CD4-positive, alpha-beta T cell treated with Interleukin-2 at 100 ng/mL for 4 hours (primary cell): ENCODE measurements at regions not wholly inside any gene's neighbourhood (a gene's known extent, or its start where the extent isn't known, plus 50 kb on each side); places are given as distances from the start of the nearest gene placed in this dataset.

Source experiments
- DNase-seq: peaks from one replicate; pipeline ENCODE4 v3.0.0-alpha.2; 2020; ENCODE audit warnings: low spot score

DNA sequence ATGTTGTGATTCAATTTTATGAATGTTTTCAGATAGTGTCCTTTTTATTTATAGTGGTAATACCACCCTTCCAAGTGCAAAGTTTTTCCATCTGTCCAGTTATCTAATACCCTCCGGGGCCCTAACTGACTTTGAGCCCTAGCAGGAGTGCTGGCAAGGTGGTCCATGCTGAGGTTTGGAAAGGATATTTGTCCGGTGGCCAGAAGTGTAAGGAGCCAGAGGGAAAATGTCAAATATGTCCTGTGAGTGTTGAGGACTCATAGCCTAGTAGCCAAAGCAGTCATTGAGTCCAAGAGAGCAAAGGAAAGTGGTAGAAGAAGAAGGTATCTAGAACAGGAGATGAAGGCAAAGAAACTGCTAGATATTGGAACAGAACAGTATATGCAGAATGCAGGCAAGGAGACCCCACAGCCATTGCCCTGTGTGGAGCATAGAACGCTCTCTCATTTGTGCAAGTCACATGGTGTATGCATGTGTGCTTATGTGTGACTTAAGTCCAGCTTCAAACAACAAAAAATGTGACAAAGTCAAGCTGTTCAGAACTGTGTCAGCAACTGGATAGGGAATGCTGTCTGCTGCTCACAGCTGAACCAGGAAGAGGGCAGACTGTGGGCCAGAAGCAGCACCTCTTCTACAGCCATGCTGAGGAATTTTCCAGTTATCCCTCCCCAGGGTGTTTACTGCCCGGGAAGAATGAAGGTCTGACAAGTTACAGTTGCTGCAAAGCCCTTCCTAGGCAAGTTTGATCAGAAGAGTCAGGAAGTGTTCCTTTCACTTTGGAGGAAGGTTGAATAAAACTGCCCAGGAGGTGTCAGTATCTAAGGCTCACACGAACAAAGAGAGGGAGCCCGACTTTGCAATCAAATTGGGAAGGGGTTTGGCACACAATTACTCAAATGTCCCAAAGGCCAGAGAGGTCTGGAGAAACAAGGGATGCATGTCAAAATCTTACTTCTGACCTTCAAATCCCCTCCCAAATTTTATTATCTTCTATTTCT, 463.3 kb upstream of the DMAC1 start:
- no peak for DNase-seq

GRCh38 chr9:8261737-8262136, 462.2 kb upstream of the DMAC1 start:
- DNase-seq, result no peak

DNA sequence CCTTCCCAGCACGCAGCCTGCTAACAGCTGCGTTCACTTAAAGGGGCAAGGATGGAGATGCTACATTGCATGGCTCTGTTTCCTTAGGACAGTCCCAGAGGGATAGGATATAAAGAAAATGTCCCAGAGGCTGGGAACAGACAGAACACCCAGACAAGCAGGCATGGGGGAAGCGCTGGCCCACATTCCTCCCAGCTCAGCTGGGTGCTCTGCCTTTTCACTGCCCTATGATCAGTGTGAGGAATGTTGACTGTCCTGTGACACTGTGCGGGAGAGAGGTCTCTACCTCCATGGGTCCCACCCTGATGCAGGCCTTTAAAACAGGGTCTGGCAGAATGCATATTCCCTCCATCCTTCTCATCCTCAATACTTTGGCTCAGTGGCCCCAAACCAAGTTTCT, 459.4 kb upstream of the DMAC1 start:
- DNase-seq, result no peak

DNA sequence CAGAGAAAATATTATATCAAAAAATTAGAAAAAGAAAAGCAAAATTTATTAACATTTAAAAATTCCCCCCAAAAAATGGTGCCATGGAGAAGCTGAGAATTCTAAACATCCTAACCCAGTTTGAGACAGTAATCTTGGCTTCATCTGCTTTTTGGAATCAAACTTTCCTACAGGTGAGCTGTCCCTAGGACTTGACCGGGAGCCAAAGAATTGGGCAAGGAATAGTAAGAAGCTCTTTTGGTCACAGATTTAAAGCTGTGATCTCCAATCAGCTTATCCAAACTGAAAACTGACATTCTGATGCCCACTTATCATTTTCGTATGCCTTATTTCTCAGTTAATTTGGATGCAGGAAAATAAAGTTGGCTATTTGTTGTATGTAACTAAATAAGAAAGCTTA, 457.3 kb upstream of the DMAC1 start:
- DNase-seq, result no peak

GRCh38 chr9:8255850-8256249, 456.3 kb upstream of the DMAC1 start:
- DNase-seq, result no peak

GRCh38 chr9:8254541-8254940, 455.0 kb upstream of the DMAC1 start:
- no peak for DNase-seq

DNA sequence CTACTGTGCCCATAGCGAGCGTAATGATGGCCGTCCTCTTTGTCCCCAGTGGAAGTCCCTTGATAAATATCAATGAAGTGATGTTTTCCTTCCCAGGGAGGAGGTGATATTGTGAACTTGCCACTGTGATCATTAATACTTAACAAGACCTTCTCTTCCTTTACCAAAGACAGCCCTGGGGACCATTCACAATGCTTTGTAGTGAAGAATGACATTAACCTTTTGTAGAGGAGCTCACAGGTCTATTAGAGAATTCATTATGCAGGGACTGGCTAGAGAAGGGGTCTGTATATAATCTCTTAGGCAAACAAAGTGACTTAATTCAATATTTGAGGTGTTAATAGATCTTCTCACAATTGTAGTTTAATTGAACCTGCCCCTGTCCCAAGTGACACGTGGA, 452.9 kb upstream of the DMAC1 start:
- no peak for DNase-seq

- DNase-seq, result no peak
Measured at GRCh38 chr9:8251566-8251965, 452.0 kb upstream of the DMAC1 start.

- DNase-seq, result no peak
Measured at GRCh38 chr9:8244505-8245092, 445.0 kb upstream of the DMAC1 start.

- DNase-seq, result no peak
Measured at GRCh38 chr9:8241201-8241600, 441.6 kb upstream of the DMAC1 start.

- DNase-seq, result no peak
Measured at GRCh38 chr9:8237096-8237495, 437.5 kb upstream of the DMAC1 start.

GRCh38 chr9:8235489-8235888, 435.9 kb upstream of the DMAC1 start:
- DNase-seq, result no peak

DNA sequence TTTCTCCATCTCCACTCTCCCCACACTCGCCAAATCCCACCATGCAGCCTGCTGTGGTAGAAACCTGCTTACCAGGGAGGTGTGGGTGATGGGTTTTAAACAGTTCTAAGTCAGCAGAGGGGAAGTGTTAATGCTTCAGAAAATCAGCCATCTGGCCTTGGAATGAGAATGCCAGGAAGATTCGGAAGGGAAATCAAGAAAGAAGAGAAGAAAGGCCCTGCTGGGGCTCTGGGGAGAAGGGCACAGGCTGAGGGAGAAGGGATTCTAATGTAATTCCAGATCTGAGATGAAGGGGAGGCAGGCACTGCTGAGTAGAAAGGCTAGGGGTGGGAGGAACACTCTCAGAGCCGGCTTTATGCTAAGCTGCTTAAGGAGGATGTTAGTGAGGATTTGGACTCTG, 434.7 kb upstream of the DMAC1 start:
- DNase-seq, result no peak

- no peak for DNase-seq
Measured at GRCh38 chr9:8232726-8233125, 433.1 kb upstream of the DMAC1 start.

DNA sequence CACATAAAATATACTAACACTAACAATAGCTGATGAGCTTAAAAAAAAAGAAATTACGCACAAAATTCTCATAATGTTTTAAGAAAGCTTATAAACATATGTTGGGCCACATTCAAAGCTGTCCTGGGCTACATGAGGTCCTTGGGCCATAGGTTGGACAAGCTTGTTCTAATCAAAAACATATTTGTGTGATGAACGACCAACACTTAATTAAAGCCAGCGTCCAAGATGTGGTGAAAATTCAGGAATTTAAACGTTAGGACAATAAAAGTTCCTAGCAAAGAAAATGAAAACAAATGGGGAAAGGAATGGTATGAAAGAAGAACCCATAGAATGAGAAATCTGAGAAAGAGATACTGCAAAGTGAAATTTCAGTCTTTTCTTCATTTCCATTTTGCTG, 429.6 kb upstream of the DMAC1 start:
- no peak for DNase-seq

DNA sequence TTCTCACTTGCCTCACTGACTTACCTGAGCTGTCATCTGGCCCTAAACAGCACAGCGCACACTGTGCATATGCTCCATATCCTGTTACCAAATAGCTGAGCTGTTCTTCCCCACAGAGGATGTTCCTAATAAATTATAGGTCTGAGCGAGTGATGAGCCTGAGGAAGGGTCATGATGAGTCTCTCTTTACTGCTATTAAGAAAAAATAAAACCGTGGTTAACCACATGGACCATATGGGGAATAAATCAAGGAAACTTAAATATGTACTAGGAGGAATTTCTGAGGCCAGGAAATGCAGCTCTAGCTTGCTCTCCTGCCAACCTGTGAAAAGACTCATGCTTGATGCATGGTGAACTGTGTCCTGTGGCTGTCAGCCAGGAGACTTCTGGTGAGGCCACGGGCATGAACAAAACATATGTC, 424.8 kb upstream of the DMAC1 start:
- DNase-seq, result no peak

- DNase-seq, result no peak
Measured at GRCh38 chr9:8223861-8224260, 424.3 kb upstream of the DMAC1 start.

- DNase-seq, result no peak
Measured at GRCh38 chr9:8221462-8221861, 421.9 kb upstream of the DMAC1 start.

DNA sequence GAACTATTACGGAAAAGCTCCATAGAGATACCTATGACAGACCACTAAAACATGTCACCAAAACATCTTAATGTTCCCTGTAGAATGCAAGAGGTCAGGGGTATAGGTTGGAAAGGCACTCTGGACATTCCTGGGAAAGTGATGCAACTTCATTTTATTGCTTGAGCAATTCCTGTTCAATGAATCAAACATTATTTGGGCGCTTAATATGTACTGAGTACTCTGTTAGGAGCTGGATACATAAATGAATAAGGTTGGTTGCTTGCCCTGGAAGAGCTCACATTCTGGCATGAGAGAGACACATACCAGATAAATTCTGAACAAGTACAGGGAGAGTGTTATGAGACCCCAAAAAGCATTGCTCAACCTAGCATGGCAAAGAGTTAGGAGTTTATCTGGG, 408.9 kb upstream of the DMAC1 start:
- DNase-seq, result no peak

GRCh38 chr9:8207596-8207995, 408.0 kb upstream of the DMAC1 start:
- DNase-seq, result no peak

- no peak for DNase-seq
Measured at GRCh38 chr9:8206720-8207119, 407.1 kb upstream of the DMAC1 start.

DNA sequence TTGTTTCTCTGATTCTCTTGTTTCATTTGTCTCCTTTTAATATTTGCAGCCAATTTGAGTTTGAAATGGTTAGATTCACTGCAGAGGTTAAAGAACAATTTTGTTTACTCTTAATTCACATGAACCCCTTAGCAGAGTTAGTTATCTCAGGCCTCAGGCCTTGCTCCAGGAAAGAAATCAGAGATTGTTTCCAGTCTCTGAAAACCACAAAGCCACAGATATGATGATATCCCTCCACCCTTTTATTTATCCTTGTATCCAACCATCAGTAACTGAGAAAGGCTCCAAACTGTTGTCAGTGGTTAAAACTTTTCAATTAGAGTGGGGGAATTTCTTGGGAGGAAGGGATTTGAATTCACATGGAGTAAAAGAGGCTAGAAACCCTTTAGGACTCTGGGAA, 406.0 kb upstream of the DMAC1 start:
- DNase-seq, result no peak

GRCh38 chr9:8189881-8190280, 390.3 kb upstream of the DMAC1 start:
- no peak for DNase-seq
